ENCODE measurements at regions not wholly inside any gene's neighbourhood (a gene's known extent, or its start where the extent isn't known, plus 50 kb on each side); places are given as distances from the start of the nearest gene placed in this dataset.

DNA sequence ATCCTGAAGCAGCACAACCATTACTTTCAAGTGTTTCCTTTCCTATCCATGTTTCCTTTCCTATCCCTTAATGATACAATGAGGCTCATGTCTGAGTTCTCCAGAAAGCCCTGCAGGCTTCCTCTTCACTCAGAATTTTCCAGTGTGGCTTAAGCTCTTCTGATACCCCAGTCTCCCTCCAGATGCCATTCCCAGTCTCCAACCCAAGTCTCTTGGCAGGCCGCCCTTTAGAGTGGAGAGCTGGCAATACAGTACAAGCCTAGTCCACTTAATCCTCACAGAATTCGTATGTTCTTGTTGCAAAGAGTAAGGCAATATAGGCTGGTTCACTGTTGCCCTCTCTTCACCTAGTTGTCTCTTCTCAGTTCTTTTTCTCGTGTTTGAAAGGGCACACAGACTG is 503.9 kb upstream of the MDFIC2 start:
- TF ChIP-seq RFX5 (IDR thresholded peaks at IDR 0.05; ENCODE audit: low read depth, low read length) (no peak), CBX5 (IDR thresholded peaks at IDR 0.05; ENCODE audit: borderline replicate concordance, low read depth) (no peak), POU5F1 (IDR thresholded peaks at IDR 0.05; ENCODE audit: borderline replicate concordance, low read depth, low read length, partially characterized antibody) (no peak), CREB1 (IDR thresholded peaks at IDR 0.05) (no peak), CREB1 (CRISPR knock-in tag; IDR thresholded peaks at IDR 0.05) (no peak), HNRNPH1 (optimal IDR thresholded peaks at IDR 0.05; ENCODE audit: low read depth, low read length) (no peak), POLR2A (conservative IDR thresholded peaks at IDR 0.05) (no peak), JUNB (CRISPR knock-in tag; conservative IDR thresholded peaks at IDR 0.05) (no peak), FOS (IDR thresholded peaks at IDR 0.05; ENCODE audit: extremely low read depth, insufficient read length) (no peak), ZBTB5 (IDR thresholded peaks at IDR 0.05) (no peak), TRIM24 (IDR thresholded peaks at IDR 0.05) (no peak), CEBPB (tag; IDR thresholded peaks at IDR 0.05) (no peak), ATF6 (CRISPR knock-in tag; IDR thresholded peaks at IDR 0.05) (no peak), ZNF143 (CRISPR knock-in tag; IDR thresholded peaks at IDR 0.05) (no peak)
- TF ChIP-seq, protein P1, sequence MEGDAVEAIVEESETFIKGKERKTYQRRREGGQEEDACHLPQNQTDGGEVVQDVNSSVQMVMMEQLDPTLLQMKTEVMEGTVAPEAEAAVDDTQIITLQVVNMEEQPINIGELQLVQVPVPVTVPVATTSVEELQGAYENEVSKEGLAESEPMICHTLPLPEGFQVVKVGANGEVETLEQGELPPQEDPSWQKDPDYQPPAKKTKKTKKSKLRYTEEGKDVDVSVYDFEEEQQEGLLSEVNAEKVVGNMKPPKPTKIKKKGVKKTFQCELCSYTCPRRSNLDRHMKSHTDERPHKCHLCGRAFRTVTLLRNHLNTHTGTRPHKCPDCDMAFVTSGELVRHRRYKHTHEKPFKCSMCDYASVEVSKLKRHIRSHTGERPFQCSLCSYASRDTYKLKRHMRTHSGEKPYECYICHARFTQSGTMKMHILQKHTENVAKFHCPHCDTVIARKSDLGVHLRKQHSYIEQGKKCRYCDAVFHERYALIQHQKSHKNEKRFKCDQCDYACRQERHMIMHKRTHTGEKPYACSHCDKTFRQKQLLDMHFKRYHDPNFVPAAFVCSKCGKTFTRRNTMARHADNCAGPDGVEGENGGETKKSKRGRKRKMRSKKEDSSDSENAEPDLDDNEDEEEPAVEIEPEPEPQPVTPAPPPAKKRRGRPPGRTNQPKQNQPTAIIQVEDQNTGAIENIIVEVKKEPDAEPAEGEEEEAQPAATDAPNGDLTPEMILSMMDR (IDR thresholded peaks at IDR 0.05 in 2 of 3, conservative IDR thresholded peaks at IDR 0.05 in 1 of 3; ENCODE audit: insufficient read depth in 2 of 3, low read depth in 1 of 3, low read length in 3 of 3), result no peak
